ENCODE measurements at regions not wholly inside any gene's neighbourhood (a gene's known extent, or its start where the extent isn't known, plus 50 kb on each side); places are given as distances from the start of the nearest gene placed in this dataset.

DNA sequence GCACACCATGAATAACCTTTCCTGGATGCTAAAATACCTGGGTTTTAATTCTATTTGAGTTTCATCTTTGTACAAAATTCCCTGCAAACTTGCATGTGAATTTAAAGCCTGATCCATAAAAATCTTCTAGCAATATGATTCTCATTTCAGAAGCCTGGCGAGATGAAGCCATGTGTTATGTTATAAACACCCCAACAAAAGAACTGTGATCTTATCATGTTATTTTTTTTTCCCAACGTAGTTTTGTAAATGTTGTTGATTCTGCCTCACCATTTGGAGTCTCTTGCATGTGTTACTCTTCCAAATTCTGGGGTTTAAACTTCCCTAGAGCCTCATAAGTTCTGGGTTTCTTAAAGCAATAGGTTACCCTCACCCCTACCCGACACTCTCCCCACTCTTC lies 428.1 kb upstream of the DPH6 start:
- Histone ChIP-seq H3K9me3 (no peaks in the 10 kb centered on the region), H3K27ac (no peak overlapping the region), H3K27me3 (no peaks in the 10 kb centered on the region), H3K4me3 (no peak overlapping the region), H3K4me1 (peaks cover 0 to 25% (median 0%) of the 10 kb centered on the region in 3 donors), H3K36me3 (no peaks in the 10 kb centered on the region)
- 79 to 89% methylated on average over 3 of the region's 3 CpGs for WGBS, 2 donors (ENCODE audit: low coverage in 1 of 2)
- no peak for ATAC-seq
- TF ChIP-seq POLR2AphosphoS5 (IDR thresholded peaks at IDR 0.05), result no peak
- TF ChIP-seq POLR2A (IDR thresholded peaks at IDR 0.05), result no peak

- TF ChIP-seq, protein P1, sequence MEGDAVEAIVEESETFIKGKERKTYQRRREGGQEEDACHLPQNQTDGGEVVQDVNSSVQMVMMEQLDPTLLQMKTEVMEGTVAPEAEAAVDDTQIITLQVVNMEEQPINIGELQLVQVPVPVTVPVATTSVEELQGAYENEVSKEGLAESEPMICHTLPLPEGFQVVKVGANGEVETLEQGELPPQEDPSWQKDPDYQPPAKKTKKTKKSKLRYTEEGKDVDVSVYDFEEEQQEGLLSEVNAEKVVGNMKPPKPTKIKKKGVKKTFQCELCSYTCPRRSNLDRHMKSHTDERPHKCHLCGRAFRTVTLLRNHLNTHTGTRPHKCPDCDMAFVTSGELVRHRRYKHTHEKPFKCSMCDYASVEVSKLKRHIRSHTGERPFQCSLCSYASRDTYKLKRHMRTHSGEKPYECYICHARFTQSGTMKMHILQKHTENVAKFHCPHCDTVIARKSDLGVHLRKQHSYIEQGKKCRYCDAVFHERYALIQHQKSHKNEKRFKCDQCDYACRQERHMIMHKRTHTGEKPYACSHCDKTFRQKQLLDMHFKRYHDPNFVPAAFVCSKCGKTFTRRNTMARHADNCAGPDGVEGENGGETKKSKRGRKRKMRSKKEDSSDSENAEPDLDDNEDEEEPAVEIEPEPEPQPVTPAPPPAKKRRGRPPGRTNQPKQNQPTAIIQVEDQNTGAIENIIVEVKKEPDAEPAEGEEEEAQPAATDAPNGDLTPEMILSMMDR (IDR thresholded peaks at IDR 0.05), result no peak
- TF ChIP-seq EP300 (IDR thresholded peaks at IDR 0.05) (no peak), POLR2A (IDR thresholded peaks at IDR 0.05) (no peak), POLR2AphosphoS5 (IDR thresholded peaks at IDR 0.05) (no peak)
- WGBS, 2 donors (ENCODE audit: low coverage in 1 of 2), result 93% methylated on average over 4 of the region's 4 CpGs
- H3K27me3 ChIP-seq, result no peaks in the 10 kb centered on the region
- H3K4me1 ChIP-seq, result peaks cover 0 to 28% (median 0%) of the 10 kb centered on the region in 3 donors
- no peaks in the 10 kb centered on the region for H3K36me3 ChIP-seq
- H3K4me3 ChIP-seq, result no peak overlapping the region
- H3K27ac ChIP-seq, result no peak overlapping the region
- no peaks in the 10 kb centered on the region for H3K9me3 ChIP-seq
- ATAC-seq, result no peak
Observed at GRCh38 chr15:35975941-35976340, 430.0 kb upstream of the DPH6 start.

DNA sequence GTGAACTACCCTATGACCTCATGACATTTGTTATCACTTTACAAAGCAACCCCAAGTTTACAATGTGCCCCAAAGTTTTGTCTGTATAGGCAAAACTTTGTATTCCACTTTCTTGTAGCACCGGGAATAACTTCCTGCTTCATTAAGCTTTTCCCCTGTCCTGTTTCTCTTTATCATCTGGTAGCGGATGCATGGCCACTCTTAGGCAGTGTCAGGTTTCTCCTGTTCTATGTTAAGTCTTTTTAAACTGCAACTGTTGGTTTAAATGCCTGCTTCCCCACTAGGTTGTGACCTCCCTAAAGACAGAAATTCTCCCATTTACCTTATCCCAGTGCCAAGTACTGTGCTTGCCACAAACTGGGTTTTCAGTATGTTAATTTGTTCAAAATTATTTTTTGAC lies 433.6 kb upstream of the DPH6 start:
- TF ChIP-seq EP300 (IDR thresholded peaks at IDR 0.05), result no peak
- no peak for TF ChIP-seq POLR2AphosphoS5 (IDR thresholded peaks at IDR 0.05)
- TF ChIP-seq POLR2A (IDR thresholded peaks at IDR 0.05), result no peak
- no peak for ATAC-seq
- no peaks in the 10 kb centered on the region for H3K27me3 ChIP-seq
- no peak overlapping the region for H3K27ac ChIP-seq
- peaks cover 0 to 12% (median 0%) of the 10 kb centered on the region in 3 donors for H3K4me1 ChIP-seq
- H3K36me3 ChIP-seq, result no peaks in the 10 kb centered on the region
- H3K4me3 ChIP-seq, result no peak overlapping the region
- 53 to 59% methylated on average over 2 of the region's 2 CpGs for WGBS, 2 donors (ENCODE audit: low coverage in 1 of 2)
- H3K9me3 ChIP-seq, result no peaks in the 10 kb centered on the region

- Histone ChIP-seq H3K4me1 (peaks cover 0 to 24% (median 3%) of the 10 kb centered on the region in 3 donors), H3K27ac (no peak overlapping the region), H3K9me3 (no peaks in the 10 kb centered on the region), H3K27me3 (no peaks in the 10 kb centered on the region), H3K36me3 (no peaks in the 10 kb centered on the region), H3K4me3 (no peak overlapping the region)
- TF ChIP-seq POLR2A (IDR thresholded peaks at IDR 0.05) (no peak), POLR2AphosphoS5 (IDR thresholded peaks at IDR 0.05) (no peak), EP300 (IDR thresholded peaks at IDR 0.05) (no peak)
- TF ChIP-seq, protein P1 (IDR thresholded peaks at IDR 0.05), result no peak
- ATAC-seq, result no peak
Observed at GRCh38 chr15:35980719-35981118, 434.8 kb upstream of the DPH6 start.

DNA sequence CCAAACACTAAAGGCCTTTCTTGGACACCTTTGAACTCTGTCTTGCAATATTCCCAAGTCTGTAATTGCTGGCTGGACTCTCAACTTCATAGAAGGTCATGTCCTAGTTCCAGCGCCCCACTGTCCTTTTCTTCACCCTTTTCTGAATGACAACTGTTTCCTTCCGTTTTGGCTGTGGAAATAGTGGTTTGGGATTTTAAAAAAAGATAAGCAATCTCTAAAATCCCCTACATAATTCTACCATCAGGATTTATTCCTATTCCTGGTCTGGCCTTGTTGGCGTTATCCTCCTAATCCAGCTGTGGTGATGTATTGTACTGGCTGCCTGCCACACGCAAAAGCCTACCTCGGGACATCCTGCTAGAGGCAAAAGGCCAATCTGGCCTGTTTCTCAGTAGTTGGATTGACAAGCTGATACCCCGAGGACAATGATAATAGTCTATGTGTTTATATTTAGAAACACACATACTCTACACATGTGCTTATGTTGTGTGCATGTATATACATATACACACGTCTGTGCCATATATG lies 440.3 kb upstream of the DPH6 start:
- peak overlapping the region in 3 of 4 donors; percentile 5 to 42 (median 38) for H3K27ac ChIP-seq
- TF ChIP-seq POLR2AphosphoS5 (IDR thresholded peaks at IDR 0.05) (no peak), EP300 (IDR thresholded peaks at IDR 0.05) (no peak), POLR2A (IDR thresholded peaks at IDR 0.05) (no peak)
- TF ChIP-seq, protein P1 (IDR thresholded peaks at IDR 0.05), result no peak
- no peaks in the 10 kb centered on the region for H3K36me3 ChIP-seq
- H3K9me3 ChIP-seq, result no peaks in the 10 kb centered on the region
- no peak overlapping the region for H3K4me3 ChIP-seq
- peak; percentile 41 for ATAC-seq
- 15 to 20% methylated on average over 6 to 7 of the region's 7 CpGs for WGBS, 2 donors (ENCODE audit: low coverage in 1 of 2)
- H3K27me3 ChIP-seq, result no peaks in the 10 kb centered on the region
- H3K4me1 ChIP-seq, result peaks cover 3 to 43% (median 15%) of the 10 kb centered on the region in 3 donors

GRCh38 chr15:35987056-35987455 lies 441.1 kb upstream of the DPH6 start:
- H3K27ac ChIP-seq, result peak overlapping the region in 1 of 4 donors; percentile 42

More at GRCh38 chr15:35987056-35987455, 441.1 kb upstream of the DPH6 start:
- WGBS, 2 donors (ENCODE audit: low coverage in 1 of 2), result 15 to 38% methylated on average over 2 of the region's 2 CpGs
- TF ChIP-seq EP300 (IDR thresholded peaks at IDR 0.05) (no peak), POLR2AphosphoS5 (IDR thresholded peaks at IDR 0.05) (no peak), POLR2A (IDR thresholded peaks at IDR 0.05) (no peak)
- TF ChIP-seq, protein P1 (IDR thresholded peaks at IDR 0.05), result no peak
- Histone ChIP-seq H3K9me3 (no peaks in the 10 kb centered on the region), H3K4me1 (peaks cover 3 to 43% (median 15%) of the 10 kb centered on the region in 3 donors), H3K4me3 (no peak overlapping the region), H3K27me3 (no peaks in the 10 kb centered on the region), H3K36me3 (no peaks in the 10 kb centered on the region)
- ATAC-seq, result no peak

Data from gastroesophageal sphincter (tissue), 4 donors.